Activated T-cell treated with anti-CD3 and anti-CD28 coated beads, Interleukin-2, amount 50 U/mL, for 24 hours (primary cell): ENCODE measurements at regions not wholly inside any gene's neighbourhood (a gene's known extent, or its start where the extent isn't known, plus 50 kb on each side); places are given as distances from the start of the nearest gene placed in this dataset.

Experiments
- DNase-seq: peaks from one replicate; pipeline ENCODE4 v3.0.0-alpha.2; 2020
- H3K27ac Mint-ChIP-seq: 2 replicates; pipeline ENCODE4 v1.8.0; 2020; ENCODE audit warnings: mild to moderate bottlenecking, mixed read lengths
- H3K27me3 Mint-ChIP-seq: 2 replicates; pipeline ENCODE4 v1.8.0; 2020; ENCODE audit warnings: mixed read lengths
- H3K36me3 Mint-ChIP-seq: 2 replicates; pipeline ENCODE4 v1.8.0; 2020; ENCODE audit warnings: low read depth, mixed read lengths
- H3K4me1 Mint-ChIP-seq: 2 replicates; pipeline ENCODE4 v1.8.0; 2020; ENCODE audit warnings: low read depth, mixed read lengths
- H3K4me3 Mint-ChIP-seq: 2 replicates; pipeline ENCODE4 v1.8.0; 2020; ENCODE audit warnings: mild to moderate bottlenecking, moderate library complexity, mixed read lengths
- H3K9me3 Mint-ChIP-seq: 2 replicates; pipeline ENCODE4 v1.8.0; 2020; ENCODE audit warnings: mixed read lengths

DNA sequence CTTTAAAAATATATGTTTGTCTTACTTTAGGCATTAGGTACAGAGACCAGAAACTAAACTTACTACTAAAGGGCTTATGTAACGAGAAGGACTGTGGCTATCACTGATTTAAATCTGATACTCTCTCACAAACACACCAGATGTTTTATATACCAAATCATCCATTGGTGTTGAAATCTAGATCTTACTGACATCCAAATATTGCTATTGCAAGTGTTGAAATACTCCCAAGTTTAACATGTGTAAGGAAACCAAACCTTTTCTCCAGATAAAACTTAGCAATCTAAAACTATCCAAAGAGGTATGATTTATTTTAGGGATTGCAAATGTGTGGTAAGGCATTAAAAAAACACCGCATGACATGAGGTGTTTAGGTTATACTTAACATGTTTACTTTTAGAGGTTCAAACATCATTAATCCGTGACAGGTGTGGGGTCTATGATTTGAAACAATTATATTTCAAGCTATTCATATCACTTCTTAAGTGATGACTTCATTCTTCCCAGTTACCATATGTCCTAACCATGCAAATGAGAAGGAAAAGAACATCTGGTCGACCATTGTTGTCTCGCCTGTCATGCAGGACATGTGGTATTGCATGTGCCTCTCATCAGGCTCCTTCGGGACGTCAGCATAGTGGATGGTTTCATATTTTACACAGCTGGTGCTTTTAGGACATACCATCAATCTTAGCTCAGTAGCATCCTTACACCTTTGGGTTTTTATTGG, 168.3 kb upstream of the SPACA1 start:
- H3K27ac Mint-ChIP-seq, result no peak overlapping the region
- DNase-seq, result no peak
- H3K4me3 Mint-ChIP-seq, result no peak overlapping the region
- no peaks in the 10 kb centered on the region for H3K36me3 Mint-ChIP-seq
- no peaks in the 10 kb centered on the region for H3K9me3 Mint-ChIP-seq
- peaks cover 6% of the 10 kb centered on the region for H3K4me1 Mint-ChIP-seq
- H3K27me3 Mint-ChIP-seq, result peaks cover 62% of the 10 kb centered on the region

DNA sequence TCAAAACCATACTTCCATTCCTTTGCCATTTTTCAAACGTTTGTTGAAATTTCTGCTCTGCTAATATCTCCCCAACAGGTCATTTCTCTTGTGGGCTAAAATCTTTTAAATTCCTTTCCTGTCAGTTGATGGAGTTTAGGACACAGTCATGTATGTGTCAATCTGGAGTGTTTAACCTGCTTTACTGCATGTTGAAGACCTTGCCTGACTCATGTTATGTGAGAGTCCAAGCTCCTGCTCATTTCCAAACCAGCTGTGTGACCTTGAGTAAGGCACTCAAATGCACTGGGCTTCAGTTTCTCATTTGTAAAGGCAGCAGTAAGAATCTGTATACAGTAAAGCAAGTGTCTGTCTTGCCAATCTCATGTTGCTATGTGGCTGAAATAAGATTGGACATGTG, 171.9 kb upstream of the SPACA1 start:
- no peaks in the 10 kb centered on the region for H3K9me3 Mint-ChIP-seq

DNA sequence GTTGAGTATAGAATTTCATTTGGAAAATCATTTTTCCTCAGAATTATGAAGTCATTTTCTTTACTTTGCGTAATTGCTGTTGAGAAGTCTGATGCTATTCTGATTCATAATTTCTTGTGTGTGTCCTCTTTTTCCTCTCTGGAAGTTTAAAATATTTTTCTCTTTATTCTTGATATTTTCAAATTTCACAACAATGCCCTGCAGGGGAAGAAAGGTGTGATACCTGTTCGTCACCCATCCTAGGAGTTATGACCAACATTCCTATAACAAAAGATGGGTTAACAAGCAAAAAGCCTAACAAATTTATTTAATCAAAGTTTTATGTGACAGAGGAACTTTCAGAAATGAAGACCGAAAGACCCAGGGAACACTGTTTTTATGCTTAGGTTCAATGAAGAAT, 171.5 kb upstream of the AKIRIN2 start:
- no peaks in the 10 kb centered on the region for H3K36me3 Mint-ChIP-seq
- no peaks in the 10 kb centered on the region for H3K4me1 Mint-ChIP-seq
- no peaks in the 10 kb centered on the region for H3K9me3 Mint-ChIP-seq
- H3K4me3 Mint-ChIP-seq, result no peak overlapping the region
- no peak for DNase-seq
- no peak overlapping the region for H3K27ac Mint-ChIP-seq
- H3K27me3 Mint-ChIP-seq, result peaks cover 36% of the 10 kb centered on the region

More for the DNA sequence above, 171.9 kb upstream of the SPACA1 start:
- Mint-ChIP-seq H3K36me3 (no peaks in the 10 kb centered on the region), H3K4me3 (no peak overlapping the region), H3K4me1 (no peaks in the 10 kb centered on the region), H3K27ac (no peak overlapping the region), H3K27me3 (peaks cover 50% of the 10 kb centered on the region)
- no peak for DNase-seq

DNA sequence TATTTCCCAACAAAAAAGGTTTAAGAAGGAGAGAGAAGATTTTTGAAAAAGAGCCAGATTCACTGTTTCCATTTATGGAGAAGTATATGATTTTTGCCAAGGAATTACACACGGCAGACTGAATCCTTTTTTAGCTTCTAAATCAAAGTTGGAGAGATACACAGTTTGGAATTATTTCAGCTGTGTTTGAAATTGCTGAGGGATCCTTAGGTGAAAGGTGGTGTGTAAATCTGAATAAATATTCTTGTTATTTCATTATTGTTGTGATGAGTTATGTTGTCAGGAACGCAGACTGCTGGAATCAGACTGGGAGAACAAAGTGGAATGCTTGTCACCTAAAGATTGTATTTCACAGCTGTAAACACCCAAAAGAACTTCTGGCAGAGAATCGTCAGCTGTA, 168.5 kb upstream of the AKIRIN2 start:
- H3K4me3 Mint-ChIP-seq, result no peak overlapping the region
- H3K9me3 Mint-ChIP-seq, result no peaks in the 10 kb centered on the region
- no peaks in the 10 kb centered on the region for H3K36me3 Mint-ChIP-seq
- DNase-seq, result no peak
- H3K4me1 Mint-ChIP-seq, result no peaks in the 10 kb centered on the region
- no peak overlapping the region for H3K27ac Mint-ChIP-seq
- H3K27me3 Mint-ChIP-seq, result peaks cover 21% of the 10 kb centered on the region

DNA sequence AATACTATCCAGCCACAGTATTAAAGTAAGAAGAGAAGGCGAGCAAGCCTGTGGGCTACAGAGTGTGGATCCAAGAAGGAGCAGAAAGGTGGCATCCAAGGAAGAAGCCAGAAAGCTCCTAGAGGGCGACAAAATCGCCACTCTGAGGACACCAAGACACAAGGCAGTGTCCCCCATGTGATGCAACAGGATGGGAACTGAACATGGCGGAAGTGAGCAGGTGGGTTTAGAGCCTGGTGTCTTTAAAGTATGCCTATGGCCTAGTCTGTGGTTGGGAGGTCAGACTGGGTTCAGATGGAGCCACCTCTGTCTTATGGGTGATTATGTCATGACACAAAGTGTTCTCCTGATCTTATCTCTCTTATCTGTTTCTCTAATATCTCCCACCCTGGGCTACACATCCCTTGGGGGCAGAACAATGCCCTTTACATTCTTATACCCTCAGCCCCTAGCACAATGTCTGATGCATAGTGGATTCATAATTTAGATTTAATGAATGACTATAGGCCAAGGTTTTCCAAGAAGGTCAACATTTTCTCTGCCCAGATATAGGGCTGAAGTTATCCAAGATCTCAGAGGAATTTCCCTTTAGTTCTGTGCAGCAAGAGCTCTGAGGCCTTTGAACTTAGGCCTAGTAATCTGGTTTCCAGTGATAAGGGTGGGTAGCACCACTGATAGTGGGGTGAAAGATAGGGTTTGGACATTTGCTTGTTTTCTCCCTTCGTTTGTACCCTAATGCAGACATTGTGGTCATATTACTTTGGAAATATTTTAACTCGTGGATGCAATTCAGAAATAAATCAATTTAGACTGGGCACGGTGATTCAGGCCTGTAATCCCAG, 167.3 kb upstream of the AKIRIN2 start:
- H3K36me3 Mint-ChIP-seq, result no peaks in the 10 kb centered on the region
- no peaks in the 10 kb centered on the region for H3K9me3 Mint-ChIP-seq
- no peak overlapping the region for H3K4me3 Mint-ChIP-seq
- no peaks in the 10 kb centered on the region for H3K4me1 Mint-ChIP-seq
- no peak overlapping the region for H3K27ac Mint-ChIP-seq
- H3K27me3 Mint-ChIP-seq, result peaks cover 23% of the 10 kb centered on the region
- no peak for DNase-seq

DNA sequence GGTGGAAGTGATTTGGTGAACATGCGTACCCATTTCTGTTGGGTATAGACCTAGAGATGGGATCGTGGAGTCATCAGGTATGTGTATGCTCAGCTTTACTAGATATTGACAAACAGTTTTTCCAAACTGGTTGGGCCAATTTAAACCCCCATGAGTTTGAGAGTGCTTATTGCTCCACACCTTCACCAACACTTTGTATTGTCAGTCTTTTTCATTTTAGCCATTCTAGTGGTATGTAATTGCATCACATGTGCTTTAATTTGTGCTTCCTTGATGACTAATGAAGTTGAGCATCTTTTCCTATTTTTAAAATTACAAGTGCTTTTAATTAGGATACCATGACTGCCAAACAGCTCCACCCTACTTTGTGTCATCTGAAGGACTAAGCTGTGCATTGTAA, 158.9 kb upstream of the AKIRIN2 start:
- no peak overlapping the region for H3K27ac Mint-ChIP-seq
- H3K4me1 Mint-ChIP-seq, result no peaks in the 10 kb centered on the region
- H3K27me3 Mint-ChIP-seq, result peaks cover 17% of the 10 kb centered on the region
- H3K9me3 Mint-ChIP-seq, result peaks cover 4% of the 10 kb centered on the region
- H3K36me3 Mint-ChIP-seq, result no peaks in the 10 kb centered on the region
- H3K4me3 Mint-ChIP-seq, result no peak overlapping the region
- DNase-seq, result no peak

DNA sequence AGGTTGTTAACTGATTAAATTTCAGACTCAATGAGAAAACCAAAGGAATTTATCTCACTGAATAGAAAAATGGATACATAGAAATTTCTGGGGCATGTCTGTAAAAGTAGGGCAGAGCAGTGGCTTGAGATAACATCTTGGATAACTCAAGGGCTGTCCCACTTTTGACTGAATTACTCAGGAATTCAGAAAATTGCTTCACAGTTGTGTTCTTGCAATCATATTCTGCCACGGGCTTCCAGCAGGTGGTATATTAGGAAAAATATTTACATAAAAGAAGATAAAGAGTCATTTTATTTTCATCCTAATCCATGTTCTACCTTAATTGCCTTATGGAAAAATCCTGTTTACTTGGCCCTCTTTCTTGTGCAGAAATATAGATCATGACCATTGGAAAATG, 156.4 kb upstream of the AKIRIN2 start:
- Mint-ChIP-seq H3K4me3 (no peak overlapping the region), H3K27me3 (peaks cover 3% of the 10 kb centered on the region), H3K27ac (no peak overlapping the region), H3K9me3 (peaks cover 4% of the 10 kb centered on the region), H3K36me3 (no peaks in the 10 kb centered on the region), H3K4me1 (no peaks in the 10 kb centered on the region)
- DNase-seq, result no peak

DNA sequence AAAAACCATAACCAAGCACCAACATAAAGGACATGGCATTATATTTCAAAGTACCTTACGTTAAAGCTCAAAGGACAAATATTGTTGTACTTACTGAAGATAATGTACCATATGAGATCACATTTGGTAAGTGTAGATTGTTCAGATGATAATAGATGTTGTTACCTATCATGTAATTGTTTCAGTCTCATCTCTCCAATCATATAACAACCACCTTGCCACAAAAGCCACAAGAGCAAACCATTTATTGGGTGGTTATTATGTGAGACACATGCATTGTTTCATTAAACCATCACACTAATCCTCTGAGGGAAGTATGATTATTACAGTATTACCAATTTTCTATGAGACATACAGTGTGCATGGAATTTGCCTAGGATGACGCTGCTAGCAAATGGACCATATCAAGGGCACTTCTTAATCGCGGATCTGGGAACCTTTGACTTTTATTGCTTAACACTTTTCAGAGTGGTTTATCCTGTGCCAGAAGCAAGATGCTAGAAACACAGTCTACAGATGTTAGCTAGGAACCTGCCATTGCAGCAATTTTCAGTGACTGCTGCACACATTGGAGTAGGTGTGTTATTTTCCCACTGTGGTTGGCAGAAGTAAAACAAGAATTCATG, 149.8 kb upstream of the AKIRIN2 start:
- no peaks in the 10 kb centered on the region for H3K36me3 Mint-ChIP-seq
- H3K4me3 Mint-ChIP-seq, result no peak overlapping the region
- no peak for DNase-seq
- H3K9me3 Mint-ChIP-seq, result no peaks in the 10 kb centered on the region
- H3K27ac Mint-ChIP-seq, result no peak overlapping the region
- H3K27me3 Mint-ChIP-seq, result peaks cover 8% of the 10 kb centered on the region
- H3K4me1 Mint-ChIP-seq, result no peaks in the 10 kb centered on the region

DNA sequence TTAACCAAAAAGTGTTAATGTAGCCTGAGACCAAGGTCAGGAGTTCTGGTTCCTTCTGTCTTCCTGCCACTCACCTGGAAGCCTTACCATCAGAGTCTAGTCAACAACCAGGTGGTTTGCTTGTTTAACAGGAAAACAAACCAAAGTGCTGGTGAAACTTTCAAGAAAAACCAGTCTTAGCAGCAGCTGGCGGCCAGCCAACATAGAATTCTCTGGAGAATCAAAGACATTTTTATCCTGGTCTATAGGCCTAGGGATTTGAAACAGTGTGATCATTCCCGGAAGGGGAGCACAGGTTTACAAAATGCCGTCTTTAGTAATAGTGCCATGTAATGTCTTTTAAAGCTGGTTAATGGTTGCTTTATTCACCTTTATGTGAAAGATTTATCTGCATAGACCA, 146.6 kb upstream of the AKIRIN2 start:
- Mint-ChIP-seq H3K36me3 (no peaks in the 10 kb centered on the region), H3K27ac (no peak overlapping the region)

DNA sequence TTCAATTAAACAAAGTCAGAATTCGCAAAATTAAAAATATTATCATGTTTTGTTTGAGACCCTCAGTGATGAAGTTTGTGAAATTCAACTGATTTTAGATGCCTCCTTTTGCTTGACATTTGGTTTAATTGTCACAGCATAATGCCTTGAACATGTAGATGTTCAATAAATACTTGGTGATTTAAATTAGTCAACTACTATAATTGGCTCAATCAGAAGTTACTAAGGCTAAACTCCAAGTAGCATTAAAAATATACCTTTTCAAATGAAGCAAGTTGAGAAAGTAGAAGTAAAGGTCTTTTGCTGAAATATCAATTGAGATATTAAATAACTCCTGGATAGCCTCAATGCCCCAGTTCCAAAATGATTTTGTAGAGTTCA, 145.8 kb upstream of the AKIRIN2 start:
- H3K36me3 Mint-ChIP-seq, result no peaks in the 10 kb centered on the region
- H3K27ac Mint-ChIP-seq, result no peak overlapping the region
- no peak for DNase-seq
- H3K4me1 Mint-ChIP-seq, result no peaks in the 10 kb centered on the region
- no peak overlapping the region for H3K4me3 Mint-ChIP-seq
- peaks cover 13% of the 10 kb centered on the region for H3K27me3 Mint-ChIP-seq
- H3K9me3 Mint-ChIP-seq, result no peaks in the 10 kb centered on the region

More for the DNA sequence above, 146.6 kb upstream of the AKIRIN2 start:
- Mint-ChIP-seq H3K4me3 (no peak overlapping the region), H3K4me1 (no peaks in the 10 kb centered on the region), H3K27me3 (peaks cover 10% of the 10 kb centered on the region), H3K9me3 (no peaks in the 10 kb centered on the region)
- DNase-seq, result no peak

DNA sequence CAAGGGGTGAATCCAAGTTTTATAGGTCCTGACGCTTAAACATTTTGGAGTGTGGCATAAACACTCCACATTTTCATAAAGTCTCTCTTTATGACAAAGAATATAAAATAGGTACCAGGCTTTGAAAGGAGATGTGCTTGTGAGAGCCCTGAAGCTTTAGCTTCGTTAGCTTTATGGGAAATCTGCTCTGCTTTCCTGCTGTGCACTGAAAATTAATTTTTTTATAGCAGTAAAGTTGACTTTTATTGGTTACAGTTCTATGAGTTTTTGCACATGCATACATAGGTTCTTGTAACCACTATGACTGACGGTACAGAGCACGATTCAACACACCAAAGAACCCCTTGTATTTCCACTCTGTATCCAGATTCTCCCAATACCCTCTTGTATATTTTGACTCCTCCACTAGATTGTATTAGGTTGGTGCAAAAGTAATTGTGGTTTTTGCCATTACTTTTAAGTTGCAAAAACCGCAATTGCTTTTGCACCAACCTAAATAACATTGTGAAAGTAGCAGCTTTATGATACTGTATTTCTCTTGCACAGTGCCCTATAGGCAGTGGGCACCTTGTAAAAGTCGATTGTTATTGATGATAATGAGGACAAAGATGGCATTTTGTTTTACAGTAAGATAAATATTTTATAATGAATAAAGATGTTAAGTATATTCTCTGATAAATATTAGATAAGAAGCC, 145.2 kb upstream of the AKIRIN2 start:
- H3K27me3 Mint-ChIP-seq, result peaks cover 13% of the 10 kb centered on the region
- DNase-seq, result no peak
- no peak overlapping the region for H3K4me3 Mint-ChIP-seq
- no peaks in the 10 kb centered on the region for H3K9me3 Mint-ChIP-seq
- no peaks in the 10 kb centered on the region for H3K4me1 Mint-ChIP-seq
- no peaks in the 10 kb centered on the region for H3K36me3 Mint-ChIP-seq
- H3K27ac Mint-ChIP-seq, result no peak overlapping the region

DNA sequence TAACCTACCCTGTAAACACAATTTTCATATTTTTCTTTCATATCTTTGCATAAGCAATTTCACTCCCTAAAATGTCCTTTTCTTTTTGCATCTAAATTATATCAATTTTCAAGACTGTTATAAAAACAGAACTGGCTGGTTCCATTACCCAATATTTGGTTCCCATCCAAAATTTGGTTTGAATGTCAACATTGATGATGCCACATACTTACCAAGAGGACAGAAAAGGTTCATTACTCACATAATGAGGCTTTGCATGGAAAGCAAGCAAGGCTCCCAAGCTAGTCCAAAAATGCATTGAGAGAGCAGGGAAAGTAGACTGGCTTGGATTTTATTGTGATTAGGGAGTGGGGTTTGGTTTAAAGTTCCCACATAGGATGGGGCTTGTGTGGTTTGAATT, 144.4 kb upstream of the AKIRIN2 start:
- H3K27ac Mint-ChIP-seq, result no peak overlapping the region
- H3K4me1 Mint-ChIP-seq, result no peaks in the 10 kb centered on the region
- no peak overlapping the region for H3K4me3 Mint-ChIP-seq
- no peak for DNase-seq
- no peaks in the 10 kb centered on the region for H3K36me3 Mint-ChIP-seq
- peaks cover 13% of the 10 kb centered on the region for H3K27me3 Mint-ChIP-seq
- H3K9me3 Mint-ChIP-seq, result no peaks in the 10 kb centered on the region

DNA sequence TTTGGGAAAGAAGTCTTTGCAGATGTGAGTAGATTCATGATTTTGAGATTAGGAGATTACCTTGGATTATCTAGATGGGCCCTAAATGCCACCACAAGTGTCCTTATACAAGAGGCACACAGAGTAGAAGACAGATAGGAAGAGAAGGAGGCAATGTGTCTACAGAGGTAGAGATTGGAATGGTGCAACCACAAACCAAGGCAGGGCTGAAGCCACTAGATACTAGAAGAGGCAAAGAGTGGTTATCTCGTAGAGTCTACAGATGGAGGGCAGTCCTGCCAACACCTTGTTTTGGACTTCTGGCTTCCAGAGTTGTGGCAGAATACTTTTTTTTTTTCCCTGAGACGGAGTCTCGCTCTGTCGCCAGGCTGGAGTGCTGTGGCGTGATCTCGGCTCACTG, 138.3 kb upstream of the AKIRIN2 start:
- Mint-ChIP-seq H3K36me3 (no peaks in the 10 kb centered on the region), H3K4me1 (no peaks in the 10 kb centered on the region), H3K9me3 (no peaks in the 10 kb centered on the region), H3K27me3 (peaks cover 12% of the 10 kb centered on the region), H3K4me3 (no peak overlapping the region), H3K27ac (no peak overlapping the region)
- DNase-seq, result no peak

DNA sequence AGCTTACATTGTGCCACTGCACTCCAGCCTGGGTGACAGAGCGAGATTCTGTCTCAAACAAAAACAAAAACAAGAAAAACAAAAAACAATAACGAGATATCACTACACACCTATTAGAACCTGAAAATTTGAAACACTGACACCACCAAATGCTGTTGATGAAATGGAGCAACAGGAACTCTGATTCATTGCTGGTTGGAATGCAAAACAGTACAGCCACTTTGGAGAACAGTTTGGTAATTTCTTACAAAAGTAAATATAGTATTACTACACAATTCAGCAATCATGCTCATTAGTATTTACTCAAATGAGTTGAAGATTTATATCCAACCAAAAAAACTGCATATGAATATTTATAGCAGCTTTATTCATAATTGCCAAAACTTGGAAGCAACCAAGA, 135.8 kb upstream of the AKIRIN2 start:
- no peak for DNase-seq
- Mint-ChIP-seq H3K36me3 (no peaks in the 10 kb centered on the region), H3K9me3 (no peaks in the 10 kb centered on the region), H3K27me3 (peaks cover 6% of the 10 kb centered on the region), H3K4me3 (no peak overlapping the region), H3K27ac (no peak overlapping the region), H3K4me1 (no peaks in the 10 kb centered on the region)
